Activated naive CD4-positive, alpha-beta T cell treated with anti-CD3 and anti-CD28 coated beads for 36 hours (primary cell): ENCODE measurements at regions not wholly inside any gene's neighbourhood (a gene's known extent, or its start where the extent isn't known, plus 50 kb on each side); places are given as distances from the start of the nearest gene placed in this dataset.
"Not testable (repeated sequence)": the region's sequence is repeated elsewhere in the genome, so short reads cannot be mapped to it uniquely, and the experiment has no call there.

Experiments
- CTCF ChIA-PET: fragments of 350-600 bp; sonication (Branson Sonifier 250); formaldehyde crosslinking; loops from one replicate; lab custom pipeline; 2021; ENCODE audit warnings: antibody characterized with exemption; lab: Charles Lee
- DNase-seq: peaks from one replicate; pipeline ENCODE4 v3.0.0-alpha.2; 2020
- H3K27ac Mint-ChIP-seq: one replicate; pipeline ENCODE4 v1.8.0; 2021; ENCODE audit warnings: mild to moderate bottlenecking, mixed read lengths
- H3K27me3 Mint-ChIP-seq: one replicate; pipeline ENCODE4 v1.8.0; 2021; ENCODE audit warnings: low read depth, mixed read lengths
- H3K36me3 Mint-ChIP-seq: one replicate; pipeline ENCODE4 v1.8.0; 2021; ENCODE audit warnings: low read depth, mixed read lengths
- H3K4me1 Mint-ChIP-seq: one replicate; pipeline ENCODE4 v1.8.0; 2021; ENCODE audit warnings: low read depth, mixed read lengths
- H3K4me3 Mint-ChIP-seq: one replicate; pipeline ENCODE4 v1.8.0; 2021; ENCODE audit warnings: mild to moderate bottlenecking, moderate library complexity, mixed read lengths
- H3K9me3 Mint-ChIP-seq: one replicate; pipeline ENCODE4 v1.8.0; 2021; ENCODE audit warnings: mixed read lengths
- intact Hi-C: fragments of 100-400 bp; cut with micrococcal nuclease; formaldehyde crosslinking; loops from one replicate; pipeline ENCODE4 v1.15.1; 2023

GRCh38 chr10:33832124-33832787 is 497.8 kb upstream of the NRP1 start:
- CTCF ChIA-PET, result no interaction called here
- Mint-ChIP-seq H3K9me3 (peaks cover 3% of the 10 kb centered on the region), H3K27ac (no peak overlapping the region), H3K36me3 (no peaks in the 10 kb centered on the region), H3K4me1 (no peaks in the 10 kb centered on the region), H3K27me3 (no peaks in the 10 kb centered on the region), H3K4me3 (no peak overlapping the region)
- intact Hi-C loops, result no loop called here
- DNase-seq, result no peak

GRCh38 chr10:33831591-33831990 is 497.1 kb upstream of the NRP1 start:
- Mint-ChIP-seq H3K27ac (no peak overlapping the region), H3K9me3 (peaks cover 3% of the 10 kb centered on the region), H3K27me3 (no peaks in the 10 kb centered on the region), H3K4me3 (no peak overlapping the region), H3K4me1 (no peaks in the 10 kb centered on the region), H3K36me3 (no peaks in the 10 kb centered on the region)
- intact Hi-C loops, result no loop called here
- no peak for DNase-seq
- CTCF ChIA-PET, result no interaction called here

- H3K27me3 Mint-ChIP-seq, intact Hi-C loops, H3K27ac Mint-ChIP-seq, CTCF ChIA-PET, H3K4me1 Mint-ChIP-seq, H3K9me3 Mint-ChIP-seq, DNase-seq, H3K4me3 Mint-ChIP-seq, H3K36me3 Mint-ChIP-seq: not testable (repeated sequence)
Observed at GRCh38 chr10:33829899-33830298, 495.4 kb upstream of the NRP1 start.

GRCh38 chr10:33828592-33828991 is 494.1 kb upstream of the NRP1 start:
- intact Hi-C loops, result no loop called here
- Mint-ChIP-seq H3K4me3 (no peak overlapping the region), H3K27me3 (no peaks in the 10 kb centered on the region), H3K27ac (no peak overlapping the region), H3K4me1 (no peaks in the 10 kb centered on the region), H3K9me3 (peaks cover 3% of the 10 kb centered on the region), H3K36me3 (no peaks in the 10 kb centered on the region)
- CTCF ChIA-PET, result interaction anchor here (0.6 kb wide), 1 partner anchor 19 kb away, joined by 3 read pairs; no protein-coding TSS in a partner anchor
- DNase-seq, result no peak

GRCh38 chr10:33826186-33826585 is 491.7 kb upstream of the NRP1 start:
- Mint-ChIP-seq H3K9me3 (peaks cover 3% of the 10 kb centered on the region), H3K4me1 (no peaks in the 10 kb centered on the region), H3K27me3 (no peaks in the 10 kb centered on the region), H3K27ac (no peak overlapping the region), H3K36me3 (no peaks in the 10 kb centered on the region), H3K4me3 (no peak overlapping the region)
- DNase-seq, result no peak
- CTCF ChIA-PET, result no interaction called here
- intact Hi-C loops, result no loop called here

- Mint-ChIP-seq H3K27ac (no peak overlapping the region), H3K9me3 (no peaks in the 10 kb centered on the region), H3K36me3 (no peaks in the 10 kb centered on the region), H3K4me1 (no peaks in the 10 kb centered on the region), H3K4me3 (no peak overlapping the region), H3K27me3 (no peaks in the 10 kb centered on the region)
- intact Hi-C loops, result no loop called here
- CTCF ChIA-PET, result no interaction called here
- DNase-seq, result no peak
Observed at GRCh38 chr10:33822774-33823173, 488.3 kb upstream of the NRP1 start.

- no peak for DNase-seq
- CTCF ChIA-PET, result no interaction called here
- no peaks in the 10 kb centered on the region for H3K9me3 Mint-ChIP-seq
Observed at GRCh38 chr10:33820531-33820930, 486.1 kb upstream of the NRP1 start.

GRCh38 chr10:33819206-33819605 is 484.7 kb upstream of the NRP1 start:
- intact Hi-C loops, result no loop called here
- H3K27me3 Mint-ChIP-seq, result no peaks in the 10 kb centered on the region
- no peak for DNase-seq
- H3K4me1 Mint-ChIP-seq, result no peaks in the 10 kb centered on the region
- H3K4me3 Mint-ChIP-seq, result no peak overlapping the region
- CTCF ChIA-PET, result no interaction called here
- H3K36me3 Mint-ChIP-seq, result no peaks in the 10 kb centered on the region
- no peak overlapping the region for H3K27ac Mint-ChIP-seq
- no peaks in the 10 kb centered on the region for H3K9me3 Mint-ChIP-seq

More at GRCh38 chr10:33820531-33820930, 486.1 kb upstream of the NRP1 start:
- H3K27ac Mint-ChIP-seq, result no peak overlapping the region
- intact Hi-C loops, result no loop called here
- H3K36me3 Mint-ChIP-seq, result no peaks in the 10 kb centered on the region
- no peak overlapping the region for H3K4me3 Mint-ChIP-seq
- H3K27me3 Mint-ChIP-seq, result no peaks in the 10 kb centered on the region
- no peaks in the 10 kb centered on the region for H3K4me1 Mint-ChIP-seq

GRCh38 chr10:33818343-33818742 is 483.9 kb upstream of the NRP1 start:
- H3K9me3 Mint-ChIP-seq, result no peaks in the 10 kb centered on the region
- no peak for DNase-seq
- intact Hi-C loops, result no loop called here
- H3K36me3 Mint-ChIP-seq, result no peaks in the 10 kb centered on the region
- CTCF ChIA-PET, result no interaction called here
- H3K27me3 Mint-ChIP-seq, result no peaks in the 10 kb centered on the region
- no peaks in the 10 kb centered on the region for H3K4me1 Mint-ChIP-seq
- H3K27ac Mint-ChIP-seq, result no peak overlapping the region
- H3K4me3 Mint-ChIP-seq, result no peak overlapping the region

- H3K9me3 Mint-ChIP-seq, result no peaks in the 10 kb centered on the region
- no peaks in the 10 kb centered on the region for H3K27me3 Mint-ChIP-seq
- H3K36me3 Mint-ChIP-seq, result no peaks in the 10 kb centered on the region
- no peak overlapping the region for H3K4me3 Mint-ChIP-seq
- intact Hi-C loops, result no loop called here
- no peaks in the 10 kb centered on the region for H3K4me1 Mint-ChIP-seq
- CTCF ChIA-PET, result no interaction called here
- no peak for DNase-seq
- H3K27ac Mint-ChIP-seq, result no peak overlapping the region
Observed at GRCh38 chr10:33817605-33818004, 483.1 kb upstream of the NRP1 start.

GRCh38 chr10:33815776-33816175 is 481.3 kb upstream of the NRP1 start:
- DNase-seq, result no peak
- no peaks in the 10 kb centered on the region for H3K27me3 Mint-ChIP-seq
- CTCF ChIA-PET, result no interaction called here
- H3K4me1 Mint-ChIP-seq, result no peaks in the 10 kb centered on the region
- intact Hi-C loops, result no loop called here
- H3K27ac Mint-ChIP-seq, result no peak overlapping the region
- H3K4me3 Mint-ChIP-seq, result no peak overlapping the region
- H3K9me3 Mint-ChIP-seq, result no peaks in the 10 kb centered on the region
- H3K36me3 Mint-ChIP-seq, result no peaks in the 10 kb centered on the region

GRCh38 chr10:33813871-33814270 is 479.4 kb upstream of the NRP1 start:
- no peak overlapping the region for H3K27ac Mint-ChIP-seq
- no peak for DNase-seq
- H3K36me3 Mint-ChIP-seq, result no peaks in the 10 kb centered on the region
- no peaks in the 10 kb centered on the region for H3K27me3 Mint-ChIP-seq
- CTCF ChIA-PET, result no interaction called here
- no peaks in the 10 kb centered on the region for H3K4me1 Mint-ChIP-seq
- no peak overlapping the region for H3K4me3 Mint-ChIP-seq
- H3K9me3 Mint-ChIP-seq, result no peaks in the 10 kb centered on the region
- intact Hi-C loops, result no loop called here

GRCh38 chr10:33813415-33813814 is 478.9 kb upstream of the NRP1 start:
- no peak overlapping the region for H3K4me3 Mint-ChIP-seq
- intact Hi-C loops, result no loop called here
- H3K27me3 Mint-ChIP-seq, result no peaks in the 10 kb centered on the region
- no peaks in the 10 kb centered on the region for H3K9me3 Mint-ChIP-seq
- CTCF ChIA-PET, result no interaction called here
- no peak overlapping the region for H3K27ac Mint-ChIP-seq
- DNase-seq, result no peak
- no peaks in the 10 kb centered on the region for H3K4me1 Mint-ChIP-seq
- H3K36me3 Mint-ChIP-seq, result no peaks in the 10 kb centered on the region
